GM19397 (cell line): ENCODE measurements at regions not wholly inside any gene's neighbourhood (a gene's known extent, or its start where the extent isn't known, plus 50 kb on each side); places are given as distances from the start of the nearest gene placed in this dataset.
"Not testable (repeated sequence)": the region's sequence is repeated elsewhere in the genome, so short reads cannot be mapped to it uniquely, and the experiment has no call there.

Experiments
- ATAC-seq: cut with Tn5 transposase; IDR thresholded peaks from one replicate; pipeline ENCODE4 v1.9.1; 2021; ENCODE audit warnings: mild to moderate bottlenecking, moderate library complexity; ENCODE audit not compliant: unreplicated experiment

GRCh38 chr17:53496356-53496755 is 326.4 kb upstream of the KIF2B start:
- ATAC-seq: no peak

DNA sequence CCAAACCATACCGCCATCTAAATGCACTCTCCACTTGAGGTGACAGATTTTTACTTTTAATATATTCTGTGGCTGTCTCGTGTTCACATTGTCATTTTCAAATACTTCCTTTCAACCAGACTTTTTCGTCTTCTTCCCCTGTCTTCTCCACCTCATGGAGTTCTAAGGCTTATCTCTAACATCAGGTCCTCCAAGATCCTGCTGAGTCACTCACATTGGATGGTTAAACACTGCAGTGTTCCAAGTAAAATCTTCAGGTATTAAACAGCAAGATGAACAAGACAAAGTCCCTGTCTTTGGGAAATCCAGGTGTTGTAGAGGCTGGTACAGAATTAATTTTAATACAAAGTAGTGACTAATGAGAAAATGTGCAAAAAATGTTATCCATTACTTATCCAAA is 330.2 kb upstream of the KIF2B start:
- ATAC-seq: no peak

- ATAC-seq: no peak
Observed at GRCh38 chr17:53490447-53490968, 332.2 kb upstream of the KIF2B start.

- no peak for ATAC-seq
Observed at GRCh38 chr17:53483704-53484103, 339.0 kb upstream of the KIF2B start.

DNA sequence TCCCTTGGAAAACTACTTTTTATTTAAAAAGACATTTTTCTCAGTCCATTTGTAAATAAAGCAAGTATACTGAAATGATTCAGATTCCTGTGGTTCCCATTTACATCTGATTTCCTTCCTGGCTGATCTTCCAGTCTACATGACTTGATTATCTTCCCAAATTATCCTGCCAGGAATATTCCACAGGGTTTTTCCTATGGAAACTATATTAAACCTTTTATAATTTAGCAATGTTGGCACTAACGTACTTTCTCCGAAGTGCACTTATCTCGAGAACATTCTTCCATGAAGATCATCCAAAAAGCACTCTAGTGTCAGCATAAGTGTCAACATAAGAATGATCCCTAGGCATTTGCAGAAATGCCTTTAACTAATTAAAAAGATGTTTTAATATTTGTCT is 347.7 kb upstream of the KIF2B start:
- ATAC-seq: no peak

DNA sequence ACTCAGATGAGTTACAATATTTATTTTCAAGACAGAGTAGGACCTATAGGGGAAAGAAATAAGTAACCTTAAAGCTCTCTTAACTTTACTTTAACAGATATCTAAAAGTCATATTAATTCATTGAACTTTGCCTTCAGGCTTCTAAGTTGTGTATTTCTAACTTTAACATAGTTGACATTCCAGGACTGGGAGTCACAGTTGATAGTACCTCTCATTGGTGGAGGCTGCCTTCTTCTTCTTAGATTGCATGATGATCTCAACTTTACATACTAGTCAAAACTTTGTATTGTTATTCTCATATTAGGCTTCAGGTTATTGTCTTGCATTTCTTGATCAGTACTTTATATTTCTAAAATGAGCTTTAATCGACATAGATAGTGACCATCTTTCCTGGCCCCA is 350.1 kb upstream of the KIF2B start:
- ATAC-seq: no peak

- no peak for ATAC-seq
Observed at GRCh38 chr17:53471514-53471913, 351.2 kb upstream of the KIF2B start.

- no peak for ATAC-seq
Observed at GRCh38 chr17:53470626-53471025, 352.1 kb upstream of the KIF2B start.

DNA sequence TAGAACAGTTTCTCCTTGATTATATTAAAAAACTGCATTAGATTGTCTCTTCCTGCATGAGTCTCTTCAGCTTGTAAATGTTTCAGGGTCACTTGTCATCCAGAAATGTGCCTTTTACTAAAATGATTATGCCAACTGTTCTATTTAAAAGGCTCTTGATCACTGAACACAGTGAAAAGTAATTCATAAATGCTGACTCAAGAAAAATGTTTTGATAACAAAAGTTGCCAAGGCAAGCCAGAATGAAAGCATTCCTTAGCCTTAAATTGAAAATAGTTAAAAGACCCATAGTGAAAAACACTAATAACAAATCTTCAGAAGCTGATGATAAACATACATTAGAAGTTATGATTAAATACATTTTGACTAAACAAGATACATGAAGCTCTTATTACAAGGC is 356.0 kb upstream of the KIF2B start:
- ATAC-seq: no peak

DNA sequence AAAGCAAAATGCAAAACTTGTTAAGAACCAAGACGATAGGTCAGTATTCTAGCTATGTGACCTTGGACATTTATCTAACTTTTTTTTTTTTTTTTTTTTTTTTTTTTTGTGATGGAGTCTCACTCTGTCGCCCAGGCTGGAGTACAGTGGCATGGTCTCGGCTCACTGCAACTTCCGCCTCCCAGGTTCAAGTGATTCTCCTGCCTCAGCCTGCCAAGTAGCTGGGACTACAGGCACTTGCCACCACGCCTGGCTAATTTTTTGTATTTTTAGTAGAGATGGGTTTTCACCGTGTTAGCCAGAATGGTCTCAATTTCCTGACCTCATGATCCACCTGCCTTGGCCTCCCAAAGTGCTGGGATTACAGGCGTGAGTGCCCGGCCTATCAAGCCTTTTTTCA is 358.3 kb upstream of the KIF2B start:
- ATAC-seq: not testable (repeated sequence)

DNA sequence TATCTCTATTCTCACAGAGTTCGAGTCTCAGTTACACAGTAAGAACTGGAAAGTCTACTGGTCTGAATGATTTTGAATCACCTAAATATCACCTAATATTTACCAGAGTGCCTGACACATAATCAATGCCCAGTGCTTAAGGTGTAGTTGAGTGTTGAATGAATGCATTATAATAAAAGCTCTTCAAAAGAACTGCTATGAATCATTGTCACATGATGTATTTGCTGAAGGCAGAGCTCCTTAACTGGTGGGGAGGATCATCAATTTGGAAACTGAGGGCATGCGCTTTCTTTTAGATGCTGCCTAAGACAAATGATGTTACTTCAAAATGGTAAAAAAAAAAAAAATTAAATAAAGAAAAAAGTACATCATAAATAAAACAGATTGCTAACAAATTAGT is 359.4 kb upstream of the KIF2B start:
- ATAC-seq: no peak

GRCh38 chr17:53462393-53462811 is 360.3 kb upstream of the KIF2B start:
- no peak for ATAC-seq

GRCh38 chr17:53455943-53456342 is 366.8 kb upstream of the KIF2B start:
- ATAC-seq: not testable (repeated sequence)

DNA sequence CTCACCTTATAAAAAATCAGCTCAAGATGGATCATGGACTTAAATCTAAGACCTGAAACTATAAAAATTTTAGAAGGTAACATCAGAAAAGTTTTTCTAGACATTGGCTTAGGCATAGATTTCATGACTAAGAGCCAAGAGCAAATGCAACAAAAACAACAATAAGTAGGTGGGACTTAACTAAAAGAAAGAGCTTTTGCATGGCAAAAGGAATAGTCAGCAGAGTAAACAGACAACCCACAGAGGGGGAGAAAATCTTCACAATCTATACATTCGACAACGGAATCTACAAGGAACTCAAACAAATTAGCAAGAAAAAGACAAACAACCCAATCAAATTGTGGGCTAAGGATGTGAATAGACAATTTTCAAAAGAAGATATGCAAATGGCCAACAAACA is 368.4 kb upstream of the KIF2B start:
- no peak for ATAC-seq

DNA sequence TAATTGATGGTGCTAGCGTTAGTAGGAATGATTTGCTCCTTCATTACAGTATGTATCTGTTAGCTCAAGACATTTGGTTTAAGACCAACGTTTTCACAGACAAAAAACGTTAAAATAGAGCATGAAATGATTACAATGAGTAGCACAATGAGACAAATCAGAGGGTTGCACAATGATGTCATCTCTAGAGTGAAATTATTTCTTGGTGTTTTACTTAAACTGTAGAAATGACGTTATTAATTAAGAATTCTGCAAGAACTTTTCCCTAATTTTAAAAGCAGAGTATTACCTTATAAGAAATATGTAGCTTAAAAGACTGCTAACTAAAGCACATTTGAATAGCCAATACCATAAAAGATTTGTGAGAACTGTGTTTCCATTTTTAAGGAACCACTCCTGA is 373.4 kb upstream of the KIF2B start:
- no peak for ATAC-seq

- ATAC-seq: no peak
Observed at GRCh38 chr17:53428913-53429312, 393.8 kb upstream of the KIF2B start.

DNA sequence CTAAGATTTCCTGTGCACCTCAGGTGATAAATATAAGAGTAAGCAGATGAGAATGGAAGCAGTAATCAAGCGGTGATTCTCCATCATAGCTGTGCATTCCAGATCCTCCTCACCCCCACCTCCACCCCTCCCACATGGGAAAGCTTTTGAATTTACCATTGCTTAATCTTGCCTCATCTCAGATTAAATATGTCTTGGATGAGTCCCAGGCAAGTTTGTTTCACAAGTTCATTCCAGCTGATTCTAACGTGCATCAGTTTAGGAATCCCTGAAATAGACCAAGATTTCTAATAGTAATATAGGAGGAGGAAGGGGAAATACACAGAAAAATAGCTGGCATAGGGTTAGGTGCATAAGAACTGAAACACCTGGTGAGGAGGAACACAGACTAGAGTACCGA is 396.2 kb upstream of the KIF2B start:
- no peak for ATAC-seq

DNA sequence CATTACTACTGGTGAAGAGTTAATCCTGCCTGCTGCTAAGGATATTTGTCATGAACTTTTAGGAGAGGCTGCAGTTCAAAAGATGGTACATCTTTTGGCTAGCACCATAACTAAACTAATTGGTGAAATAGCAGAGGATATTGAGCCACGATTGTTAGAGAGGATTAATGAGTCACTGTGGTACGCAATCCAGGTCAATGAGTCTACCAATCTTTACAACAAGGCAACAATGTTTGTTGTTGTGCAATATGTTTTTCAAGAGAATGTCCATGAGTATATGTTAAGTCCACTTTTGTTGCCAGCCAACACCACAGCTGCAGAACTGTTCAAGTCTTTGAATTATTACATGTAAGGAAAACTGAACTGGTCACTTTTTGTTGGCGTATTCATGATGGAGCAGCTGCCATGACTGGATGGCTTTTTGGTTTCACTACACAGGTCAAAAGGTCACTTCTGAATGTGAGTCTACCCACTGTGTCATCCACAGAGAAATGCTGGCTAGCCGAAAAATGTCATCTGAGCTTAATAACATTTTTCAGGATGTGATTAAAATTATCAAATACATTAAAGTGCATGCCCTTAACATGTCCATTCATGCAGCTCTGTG is 402.6 kb upstream of the KIF2B start:
- no peak for ATAC-seq

GRCh38 chr17:53409588-53409987 is 413.1 kb upstream of the KIF2B start:
- ATAC-seq: no peak

- no peak for ATAC-seq
Observed at GRCh38 chr17:53406907-53407306, 415.8 kb upstream of the KIF2B start.

- no peak for ATAC-seq
Observed at GRCh38 chr17:53391197-53391596, 431.5 kb upstream of the KIF2B start.

- no peak for ATAC-seq
Observed at GRCh38 chr17:53390575-53390974, 432.2 kb upstream of the KIF2B start.

DNA sequence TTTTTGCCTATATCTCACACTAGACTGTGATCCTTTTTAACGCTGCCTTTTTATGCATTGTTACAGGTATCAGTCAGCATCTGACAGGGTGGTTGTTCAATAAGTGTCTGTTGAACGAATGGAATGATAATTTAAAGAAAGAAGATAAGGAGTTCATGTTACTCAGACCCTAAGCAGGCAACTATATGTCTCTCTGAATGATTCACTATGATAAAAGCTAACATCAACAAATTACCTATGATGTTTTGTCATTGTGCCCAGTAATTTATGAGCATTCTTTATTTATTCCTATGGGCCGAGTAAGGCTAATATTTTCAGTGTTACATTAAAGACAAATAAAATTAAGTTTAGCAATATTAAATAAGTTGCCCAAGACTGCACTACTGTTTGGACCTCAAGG is 435.0 kb upstream of the KIF2B start:
- ATAC-seq: no peak
